HepG2 (cell line): ENCODE measurements at regions not wholly inside any gene's neighbourhood (a gene's known extent, or its start where the extent isn't known, plus 50 kb on each side); places are given as distances from the start of the nearest gene placed in this dataset.

ENCODE experiments used
- BCLAF1 ChIP-seq: fragments of 450-650 bp; IDR thresholded peaks from 2 replicates; pipeline ENCODE4 v1.6.1; 2017; ENCODE audit warnings: mild to moderate bottlenecking
- GABPA ChIP-seq, 2 experiments: IDR thresholded peaks; 2 replicates each; pipeline ENCODE4 v1.6.1; 2011 to 2016; ENCODE audit warnings: low read depth in 2 of 2, low read length in 1 of 2, missing biosample characterization in 1 of 2, missing genetic modification characterization in 1 of 2
- KDM1A ChIP-seq: IDR thresholded peaks from 2 replicates; pipeline ENCODE4 v1.6.1; 2016; ENCODE audit warnings: missing compliant biosample characterization
- MATR3 ChIP-seq: sonication (generic); formaldehyde crosslinking; IDR thresholded peaks from 2 replicates; pipeline ENCODE4 v1.4.0; 2020; ENCODE audit warnings: missing genetic modification reagents
- ZFP36 ChIP-seq: fragments of 150-350 bp; IDR thresholded peaks from 2 replicates; pipeline ENCODE4 v1.6.1; 2018; ENCODE audit warnings: borderline replicate concordance, low read length, low read depth; ENCODE audit not compliant: partially characterized antibody
- ZNF331 ChIP-seq: sonication (generic); formaldehyde crosslinking; IDR thresholded peaks from 2 replicates; pipeline ENCODE4 v1.4.0; 2020; ENCODE audit warnings: missing genetic modification reagents
- ZNF564 ChIP-seq: sonication (generic); formaldehyde crosslinking; IDR thresholded peaks from 2 replicates; pipeline ENCODE4 v1.8.1; 2023; ENCODE audit warnings: mild to moderate bottlenecking, missing genetic modification reagents
- ZNF879 ChIP-seq: sonication (generic); formaldehyde crosslinking; IDR thresholded peaks from 2 replicates; pipeline ENCODE4 v1.8.1; 2023; ENCODE audit warnings: missing genetic modification reagents

- TF ChIP-seq KDM1A (no peak), ZNF564 (no peak), ZNF331 (CRISPR knock-in tag) (no peak), ZNF879 (CRISPR knock-in tag) (no peak), ZFP36 (no peak), BCLAF1 (no peak), GABPA (IDR thresholded peaks at IDR 0.05; ENCODE audit: low read depth, low read length) (no peak), GABPA (CRISPR knock-in tag; IDR thresholded peaks at IDR 0.05; ENCODE audit: low read depth) (no peak), MATR3 (CRISPR knock-in tag) (no peak)
Observed at GRCh38 chr16:54847609-54848008, 83.1 kb upstream of the IRX5 start.
